GM18517 (cell line): ENCODE measurements at regions not wholly inside any gene's neighbourhood (a gene's known extent, or its start where the extent isn't known, plus 50 kb on each side); places are given as distances from the start of the nearest gene placed in this dataset.

ENCODE experiments used
- ATAC-seq: cut with Tn5 transposase; IDR thresholded peaks from one replicate; pipeline ENCODE4 v1.9.1; 2021; ENCODE audit warnings: mild to moderate bottlenecking, moderate library complexity; ENCODE audit not compliant: unreplicated experiment

DNA sequence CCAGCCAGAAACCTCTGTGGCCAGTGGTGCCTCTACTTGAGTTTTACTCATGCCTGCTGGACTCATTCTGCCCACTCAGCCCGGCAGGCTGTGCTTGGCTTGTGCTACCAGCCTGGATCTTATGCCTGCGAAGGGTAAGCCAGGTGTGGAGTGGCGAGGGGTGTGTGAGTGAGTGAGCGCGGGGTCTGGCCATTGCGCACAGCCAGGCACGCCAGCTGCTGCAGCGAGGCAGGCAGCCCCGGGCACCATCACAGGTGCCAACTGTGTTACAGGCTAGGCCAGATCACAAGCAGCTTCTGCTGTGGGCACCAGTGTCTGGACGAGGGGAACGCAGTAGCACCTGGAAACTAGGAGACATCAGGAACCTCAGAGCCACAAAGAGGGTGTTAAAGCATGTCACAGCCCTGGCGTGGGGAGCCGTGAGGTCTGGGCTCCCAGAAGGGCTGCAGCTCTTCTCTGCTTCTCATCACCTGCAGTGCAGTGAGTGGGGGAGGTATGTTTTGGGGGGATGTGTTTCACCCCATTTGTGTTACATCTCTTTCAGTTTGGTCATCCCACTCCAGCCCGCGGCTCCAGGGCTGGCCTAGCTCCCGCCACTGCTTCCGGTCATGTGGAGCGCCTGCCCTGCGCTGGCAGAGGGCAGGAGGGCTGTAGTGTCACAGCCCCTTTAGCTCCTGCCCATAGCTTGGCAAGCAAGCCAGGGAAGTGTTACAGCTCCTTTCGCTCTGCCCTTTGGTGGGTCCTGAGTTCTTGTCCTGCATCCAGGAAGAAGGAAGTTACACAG is 379.7 kb upstream of the IMPG1 start:
- no peak for ATAC-seq

DNA sequence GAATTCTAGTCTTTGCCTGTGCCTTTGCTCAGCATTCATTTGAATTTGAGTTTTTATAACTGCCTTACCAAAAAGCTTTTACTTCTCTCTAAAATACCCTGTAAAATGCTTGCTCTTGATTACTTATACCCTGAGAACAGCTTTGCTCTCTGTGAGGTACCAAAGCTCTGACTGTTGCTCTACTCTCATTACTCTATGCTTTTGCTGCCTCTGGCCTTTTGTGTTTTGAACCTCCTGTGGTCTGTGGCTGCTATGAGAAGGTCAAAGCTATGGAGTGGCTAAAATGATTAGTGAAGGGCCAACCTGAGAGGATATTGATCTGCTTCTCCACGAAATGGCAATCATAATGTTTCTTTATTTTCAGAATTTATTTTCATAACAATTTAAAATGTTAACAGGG is 375.6 kb upstream of the IMPG1 start:
- no peak for ATAC-seq

DNA sequence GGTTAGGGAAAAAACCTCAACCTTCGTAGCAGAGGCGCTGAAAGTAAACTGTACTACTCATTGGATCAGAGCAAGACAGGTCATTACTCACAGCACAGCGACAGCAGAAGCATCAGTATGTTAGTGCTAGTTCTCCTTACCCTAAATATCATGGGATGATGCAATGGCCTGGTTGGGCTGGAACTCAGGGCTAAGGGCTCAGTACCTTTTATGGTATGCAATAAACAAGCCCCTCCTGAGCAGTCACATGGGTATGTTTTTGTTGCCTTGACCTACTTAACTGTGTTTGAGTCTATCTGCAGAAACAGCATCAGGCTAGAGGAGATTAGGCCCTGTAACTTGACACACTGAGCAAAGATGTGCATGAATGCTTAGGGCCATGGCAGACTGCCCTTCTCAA is 369.4 kb upstream of the IMPG1 start:
- no peak for ATAC-seq

DNA sequence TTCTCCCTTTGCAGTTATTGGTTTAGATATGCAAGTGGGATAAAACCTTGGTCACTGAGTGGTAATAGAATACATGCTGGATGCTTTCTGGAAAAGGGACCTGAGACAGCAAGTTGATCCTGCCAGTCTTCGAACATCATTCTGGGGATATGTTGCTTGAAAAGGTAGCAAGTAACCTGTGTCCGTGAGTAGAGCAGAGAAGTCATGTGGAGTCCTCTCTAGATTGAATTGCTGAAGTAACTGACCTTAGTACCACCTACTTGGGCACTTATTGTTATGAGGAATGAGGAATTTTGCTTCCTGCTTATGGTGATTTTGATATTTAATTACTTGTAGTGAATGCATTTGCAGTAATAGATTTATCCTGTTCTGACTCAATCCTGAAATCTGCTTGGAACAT is 367.3 kb upstream of the IMPG1 start:
- ATAC-seq = no peak

DNA sequence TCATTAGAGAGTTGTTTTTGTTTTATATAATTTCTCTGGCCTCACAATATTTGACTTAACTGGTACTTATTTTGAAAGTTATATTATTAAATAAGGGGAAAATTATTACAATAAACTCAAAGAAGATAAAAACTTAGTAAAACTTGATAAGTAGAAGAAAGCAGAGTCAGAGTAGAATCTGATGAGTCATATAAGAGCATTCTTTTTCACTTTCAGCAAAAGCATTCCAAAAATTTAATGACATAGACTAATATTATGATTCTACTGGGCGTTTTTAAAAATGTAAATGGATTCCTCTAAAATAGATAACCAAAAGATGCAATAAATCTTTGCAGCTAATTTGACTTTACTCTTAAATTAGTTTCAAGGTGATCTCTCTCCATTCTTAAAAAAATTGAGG is 366.3 kb upstream of the IMPG1 start:
- ATAC-seq = no peak

DNA sequence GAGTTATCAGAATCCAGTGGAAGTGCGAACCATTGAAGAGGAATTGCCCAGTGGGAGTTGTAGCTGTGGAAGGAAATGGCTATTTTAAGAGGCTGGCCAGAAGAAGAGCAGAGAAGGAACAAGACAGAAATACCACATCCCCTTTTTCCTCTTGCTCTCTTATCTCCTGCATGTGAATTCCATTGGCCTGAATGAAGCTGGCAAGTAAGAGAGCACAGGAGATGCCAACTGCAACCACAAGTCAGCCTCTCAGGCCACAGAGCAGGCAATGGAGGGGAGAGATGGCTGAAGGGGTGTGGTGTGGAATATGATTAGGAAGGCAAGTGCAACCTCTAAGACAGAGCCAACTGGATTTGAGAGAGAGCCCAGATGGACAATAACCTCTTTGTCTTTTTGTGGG is 362.7 kb upstream of the IMPG1 start:
- no peak for ATAC-seq

DNA sequence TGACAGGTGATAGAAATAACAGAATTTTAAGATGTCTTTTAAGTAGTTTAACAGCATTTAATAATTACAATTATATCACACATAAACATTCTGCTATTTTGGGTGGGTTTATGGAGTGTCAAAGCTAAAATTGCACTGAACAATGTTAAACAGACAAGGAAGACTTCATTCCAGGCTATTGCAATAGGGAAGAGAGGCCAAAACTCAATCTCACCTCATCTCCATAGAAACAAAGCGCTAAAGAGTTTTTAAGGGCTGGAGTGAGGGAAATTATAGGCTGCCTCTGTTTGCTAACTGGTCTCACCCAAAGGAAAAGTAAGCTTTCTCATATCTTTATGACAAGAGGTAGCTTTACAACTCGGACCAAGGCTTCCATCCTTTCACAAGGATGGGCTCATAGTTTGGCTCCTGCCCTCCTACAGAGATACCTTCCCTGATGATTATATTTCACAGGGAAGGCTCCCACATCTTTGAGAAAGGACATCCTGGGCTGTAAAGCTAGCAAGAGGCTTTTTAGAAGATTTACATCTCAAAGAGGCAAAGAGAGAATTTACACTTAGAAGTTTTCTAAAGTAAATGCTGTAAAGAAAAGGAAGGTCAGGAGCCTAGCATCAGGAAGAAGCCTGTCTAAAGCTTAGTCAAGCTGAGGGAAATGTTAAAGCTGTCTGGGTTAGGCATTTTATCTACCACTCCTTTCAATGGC is 350.2 kb upstream of the IMPG1 start:
- ATAC-seq = no peak

DNA sequence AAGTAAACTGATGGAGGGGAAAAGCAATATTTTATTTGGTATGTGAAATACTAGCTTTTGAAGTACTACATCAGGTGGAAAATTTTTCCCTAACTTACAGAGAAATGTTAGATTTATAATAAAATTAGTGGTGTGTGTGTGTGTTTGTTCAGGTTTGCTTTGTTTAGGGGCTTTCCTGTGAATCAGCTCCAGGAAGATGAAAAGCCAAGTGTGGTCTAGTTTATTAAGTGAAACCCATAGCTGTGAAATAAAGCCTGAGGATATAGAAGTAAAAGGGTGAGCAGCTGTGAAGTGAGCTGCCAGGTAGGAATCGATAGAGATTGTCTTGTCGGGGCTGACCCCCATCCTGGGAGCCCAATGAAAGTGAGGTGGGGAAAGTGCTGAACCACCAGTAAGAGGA is 347.6 kb upstream of the IMPG1 start:
- ATAC-seq = peak; percentile 45

DNA sequence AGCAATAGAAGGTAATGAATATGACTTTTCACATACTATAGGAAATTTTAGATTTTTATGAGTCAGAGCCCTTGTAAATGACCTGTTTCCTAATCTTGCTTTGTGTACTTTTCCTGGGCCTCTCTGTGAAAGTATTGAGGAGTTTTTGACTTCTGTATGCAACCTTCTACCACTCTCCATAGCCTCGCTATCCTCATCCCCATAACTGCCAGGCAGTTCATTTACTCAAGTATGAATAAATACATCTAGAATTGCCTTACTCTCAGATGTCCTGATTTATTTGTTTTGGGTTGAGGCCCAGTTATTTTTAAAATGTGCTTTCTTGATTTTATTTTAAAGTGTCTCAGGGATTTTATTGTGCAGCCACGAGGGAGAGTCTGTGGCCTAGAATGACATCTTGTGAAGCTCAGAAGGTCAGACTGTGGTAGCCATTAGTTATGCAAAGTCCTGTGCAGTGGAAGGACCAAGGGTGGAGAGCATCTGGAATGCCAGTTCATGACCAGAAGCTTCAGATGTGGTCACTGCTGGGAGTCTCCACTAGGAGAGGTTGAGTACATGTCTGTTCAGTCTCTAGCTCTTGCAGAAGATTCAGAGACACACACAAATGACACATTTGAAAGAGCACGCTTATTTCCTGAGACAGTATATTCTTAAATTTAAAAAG is 346.2 kb upstream of the IMPG1 start:
- no peak for ATAC-seq

DNA sequence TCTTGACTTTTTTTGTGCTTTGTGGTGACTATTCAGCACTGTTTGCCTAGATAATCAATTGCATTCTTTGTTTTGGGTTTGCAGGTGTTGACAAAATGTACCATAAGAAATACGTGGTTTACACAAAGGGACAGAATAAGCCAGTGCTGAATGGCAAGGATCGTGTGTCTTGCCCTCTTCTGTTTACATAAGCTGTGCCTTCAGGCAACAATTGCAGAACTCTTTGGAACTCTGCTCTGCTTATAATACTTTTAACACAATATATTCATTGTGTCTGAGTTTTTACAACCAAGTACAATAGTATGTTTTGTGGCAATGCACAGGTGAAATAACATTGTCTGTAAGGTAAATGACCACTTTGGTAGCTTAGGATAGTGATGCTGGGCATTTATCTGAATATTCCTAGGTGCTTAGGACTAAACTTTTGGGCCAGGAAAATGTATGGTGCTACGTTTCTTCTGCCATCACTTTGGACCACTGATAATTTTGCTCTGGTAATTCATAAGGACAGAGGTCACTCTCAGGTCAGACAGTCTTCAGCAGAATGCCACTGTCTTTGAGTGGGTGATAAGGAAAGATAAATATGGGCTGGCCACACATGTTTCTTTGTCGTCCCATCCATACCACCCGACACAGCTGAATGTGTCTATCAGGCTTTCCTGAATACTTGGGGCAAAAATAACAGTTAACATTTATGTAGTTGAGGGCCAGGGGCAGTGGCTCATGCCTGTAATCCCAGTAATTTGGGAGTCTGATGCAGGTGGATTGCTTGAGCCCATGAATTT is 344.6 kb upstream of the IMPG1 start:
- ATAC-seq = no peak

DNA sequence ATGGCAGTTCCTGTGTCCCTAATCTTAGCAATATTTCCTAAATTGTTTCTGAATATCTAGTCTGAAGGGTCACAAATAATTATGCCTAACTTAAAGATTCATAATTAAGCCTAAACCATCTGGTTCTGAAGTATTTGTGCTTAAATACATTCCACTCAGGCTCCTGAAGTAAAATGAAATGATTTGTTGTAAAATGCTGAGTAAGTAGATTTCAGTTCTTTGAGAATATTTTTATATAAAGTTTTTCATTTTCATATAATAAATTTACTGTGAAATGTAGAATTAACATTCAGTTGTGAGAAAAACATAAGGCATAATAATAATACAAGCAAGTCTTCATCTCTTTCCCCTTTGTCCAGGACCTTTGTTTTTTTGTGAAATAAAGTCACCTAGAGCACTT is 330.6 kb upstream of the IMPG1 start:
- no peak for ATAC-seq

DNA sequence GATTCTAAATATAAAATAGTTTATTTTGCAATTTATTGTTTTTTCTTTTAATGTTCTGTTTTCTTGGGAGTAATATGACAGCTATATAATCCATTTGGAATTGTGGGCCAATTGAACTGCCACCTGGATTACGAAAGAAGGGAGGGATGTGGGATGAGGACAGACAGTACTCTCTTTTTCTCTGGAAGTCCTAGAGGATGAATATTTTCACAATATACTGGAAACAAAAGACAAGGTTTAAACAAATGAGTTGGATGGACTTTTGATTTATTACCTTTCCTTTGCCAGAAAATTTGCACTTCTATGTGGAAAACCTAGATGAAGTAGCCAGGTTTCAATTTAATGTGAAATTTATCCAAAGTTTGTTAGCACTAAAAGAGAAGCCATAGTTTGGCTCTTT is 325.5 kb upstream of the IMPG1 start:
- no peak for ATAC-seq

DNA sequence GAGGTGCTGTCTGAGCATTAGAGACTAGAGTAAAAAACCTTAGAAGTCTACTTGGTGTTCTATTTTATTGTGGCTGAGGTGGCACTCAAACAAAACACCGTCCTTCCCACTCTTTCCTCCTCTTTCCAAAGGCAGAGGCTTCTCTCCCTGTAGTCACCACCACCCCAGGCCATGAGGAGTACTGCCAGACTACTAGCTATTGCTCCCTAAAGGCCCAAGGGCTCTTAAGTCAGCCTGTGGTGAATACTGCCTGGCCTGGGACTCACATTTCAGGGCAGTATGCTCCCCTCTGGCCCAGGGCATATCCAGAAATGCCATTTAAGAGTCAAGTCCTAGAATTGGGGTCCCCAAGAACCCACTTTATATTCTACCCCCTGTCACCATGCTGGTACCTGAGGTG is 309.7 kb upstream of the IMPG1 start:
- ATAC-seq = no peak

DNA sequence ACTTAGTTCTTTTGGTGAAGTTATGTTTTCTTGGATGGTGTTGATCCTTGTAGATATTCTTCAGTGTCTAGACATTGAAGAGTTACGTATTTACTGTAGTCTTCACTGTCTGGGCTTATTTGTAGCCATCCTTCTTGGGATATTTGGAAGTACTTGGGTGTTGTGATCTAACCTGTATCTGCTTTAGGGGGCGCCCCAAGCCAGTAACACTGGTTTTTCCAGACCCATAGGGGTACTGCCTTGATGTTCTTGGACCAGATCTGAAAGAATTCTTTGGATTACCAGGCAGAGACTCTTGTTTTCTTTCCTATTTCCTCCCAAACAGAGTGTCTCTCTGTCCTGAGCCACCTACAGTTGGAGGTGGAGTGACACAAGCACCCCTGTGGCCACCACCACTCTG is 309.1 kb upstream of the IMPG1 start:
- ATAC-seq = no peak

DNA sequence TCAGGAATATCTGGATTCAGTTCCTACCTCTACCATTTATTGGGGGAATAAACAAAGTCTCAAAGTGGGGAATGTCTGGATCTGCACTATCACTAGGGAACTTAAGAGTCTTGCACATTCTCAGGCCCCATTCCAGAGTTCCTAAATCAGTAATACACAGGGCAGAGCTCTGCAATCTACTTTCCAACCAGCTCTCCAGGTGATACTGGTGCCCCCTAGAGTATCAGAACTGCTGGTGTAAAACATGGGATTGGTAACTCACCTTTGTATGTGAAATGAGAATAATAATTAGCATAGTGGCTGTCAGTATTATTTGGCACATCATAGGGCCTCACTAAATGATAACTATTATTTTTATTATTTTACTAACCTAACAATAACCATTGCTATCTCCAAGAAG is 278.8 kb upstream of the IMPG1 start:
- no peak for ATAC-seq

DNA sequence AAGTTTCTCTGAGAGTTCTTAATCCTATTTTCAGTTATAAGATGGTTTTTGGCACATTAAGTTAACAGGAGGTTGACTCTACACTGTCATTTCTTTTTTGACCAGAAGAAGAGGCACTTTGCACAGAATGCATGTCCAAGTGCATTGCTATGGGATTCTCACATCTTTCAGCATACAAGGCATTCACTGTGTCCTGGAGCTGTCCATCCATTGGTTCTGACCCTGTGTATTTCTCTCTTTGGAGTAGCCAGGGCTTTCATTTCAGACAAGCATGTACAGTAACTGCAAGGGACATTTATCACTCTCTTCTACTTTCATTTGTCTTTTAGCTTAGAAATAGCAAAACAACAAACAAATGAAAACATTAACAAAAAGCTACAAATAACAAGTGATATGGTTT is 275.1 kb upstream of the IMPG1 start:
- no peak for ATAC-seq

DNA sequence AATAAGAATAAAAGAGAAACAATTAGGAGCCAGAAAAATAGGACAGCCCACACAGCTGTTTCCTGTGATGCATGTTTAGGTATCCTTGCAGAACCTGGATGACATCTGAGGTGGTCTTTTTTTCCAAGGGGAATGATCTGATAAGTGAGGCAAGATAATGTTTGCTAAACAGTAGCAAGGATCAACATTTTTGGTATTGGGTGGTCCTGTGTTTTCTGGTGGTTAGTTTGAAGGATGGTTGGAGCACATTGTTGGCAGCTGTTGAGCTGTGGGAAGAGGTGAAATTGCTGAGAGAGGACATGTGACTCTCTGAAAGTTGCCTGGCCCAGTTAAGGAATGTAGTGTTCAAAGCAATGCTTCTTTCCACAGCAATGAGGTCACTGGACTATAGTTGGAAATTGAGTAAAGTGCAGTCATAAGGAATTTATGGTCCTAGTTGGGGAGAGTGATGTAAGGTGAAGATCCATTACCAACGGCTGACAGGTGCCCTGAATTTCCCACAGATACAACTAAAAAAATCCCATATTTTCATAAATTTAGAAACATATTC is 270.2 kb upstream of the IMPG1 start:
- no peak for ATAC-seq

DNA sequence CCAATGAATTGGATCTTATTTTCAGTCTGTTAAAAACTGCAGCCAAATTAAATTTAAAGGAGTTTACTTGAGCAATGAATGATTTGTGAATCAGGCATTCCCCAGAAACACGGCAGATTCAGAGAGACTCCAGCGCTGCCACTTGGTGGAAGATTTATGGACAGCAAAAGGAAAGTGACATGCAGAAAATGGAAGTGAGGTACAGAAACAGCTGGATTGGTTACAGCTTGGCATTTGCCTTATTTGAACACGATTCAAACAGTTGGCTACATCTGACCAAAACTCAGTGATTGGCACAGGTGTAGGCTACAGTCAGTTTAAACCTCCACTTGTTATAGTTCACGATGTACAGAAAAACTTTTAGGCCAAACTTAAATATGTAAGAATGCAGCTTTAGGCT is 257.6 kb upstream of the IMPG1 start:
- ATAC-seq = no peak

DNA sequence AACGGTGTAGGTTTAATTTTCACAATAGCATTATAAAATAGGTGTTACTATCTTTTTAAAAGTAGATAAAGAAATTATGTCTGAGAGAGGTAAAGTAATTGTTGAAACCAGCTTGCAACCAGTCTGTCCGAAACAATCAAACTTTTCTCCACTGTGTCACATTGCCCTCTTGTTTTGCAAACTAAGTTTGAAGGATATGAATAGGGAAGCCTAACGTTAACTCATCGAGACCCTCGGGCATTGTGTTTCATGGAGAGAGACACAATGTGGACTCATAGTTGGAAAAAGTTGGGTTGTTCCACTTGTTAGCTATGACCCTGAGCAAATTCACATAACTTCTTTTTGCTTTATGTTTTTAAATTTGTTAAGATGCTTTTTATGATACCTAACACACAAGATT is 254.4 kb upstream of the IMPG1 start:
- no peak for ATAC-seq
